ENCODE measurements at regions not wholly inside any gene's neighbourhood (a gene's known extent, or its start where the extent isn't known, plus 50 kb on each side); places are given as distances from the start of the nearest gene placed in this dataset.

DNA sequence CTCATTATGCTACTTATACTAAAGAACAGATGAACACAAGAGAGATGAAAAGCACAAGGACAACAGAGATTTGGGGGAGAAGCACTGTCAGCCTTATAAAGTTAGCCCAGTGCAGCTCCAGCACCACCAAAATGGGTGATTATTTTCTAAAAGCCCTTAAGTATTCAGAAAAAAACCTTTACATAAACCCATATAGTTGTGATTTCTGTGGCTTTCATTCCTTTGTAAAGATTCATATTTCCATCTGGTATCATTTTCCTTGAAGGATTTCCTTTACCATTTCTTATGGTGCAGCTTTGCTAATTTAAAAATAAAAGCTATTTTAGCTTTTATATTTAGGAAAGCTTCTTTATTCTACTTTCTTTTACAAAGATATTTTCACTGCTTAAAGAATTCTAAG lies 311.0 kb downstream of the TMEM167A start (continued):
- no peak for TF ChIP-seq FOXA1 (IDR thresholded peaks at IDR 0.05)
- TF ChIP-seq FOXA1 (CRISPR knock-in tag; IDR thresholded peaks at IDR 0.05), result no peak
- no peak for TF ChIP-seq MED13 (CRISPR knock-in tag; IDR thresholded peaks at IDR 0.05)
- TF ChIP-seq, protein P1, sequence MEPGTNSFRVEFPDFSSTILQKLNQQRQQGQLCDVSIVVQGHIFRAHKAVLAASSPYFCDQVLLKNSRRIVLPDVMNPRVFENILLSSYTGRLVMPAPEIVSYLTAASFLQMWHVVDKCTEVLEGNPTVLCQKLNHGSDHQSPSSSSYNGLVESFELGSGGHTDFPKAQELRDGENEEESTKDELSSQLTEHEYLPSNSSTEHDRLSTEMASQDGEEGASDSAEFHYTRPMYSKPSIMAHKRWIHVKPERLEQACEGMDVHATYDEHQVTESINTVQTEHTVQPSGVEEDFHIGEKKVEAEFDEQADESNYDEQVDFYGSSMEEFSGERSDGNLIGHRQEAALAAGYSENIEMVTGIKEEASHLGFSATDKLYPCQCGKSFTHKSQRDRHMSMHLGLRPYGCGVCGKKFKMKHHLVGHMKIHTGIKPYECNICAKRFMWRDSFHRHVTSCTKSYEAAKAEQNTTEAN (CRISPR knock-in tag; conservative IDR thresholded peaks at IDR 0.05), result no peak
- no peak for TF ChIP-seq HOXA7 (CRISPR knock-in tag; IDR thresholded peaks at IDR 0.05)
- no peak for TF ChIP-seq ZNF441 (CRISPR knock-in tag; IDR thresholded peaks at IDR 0.05; ENCODE audit: borderline replicate concordance)
- TF ChIP-seq, protein P2, sequence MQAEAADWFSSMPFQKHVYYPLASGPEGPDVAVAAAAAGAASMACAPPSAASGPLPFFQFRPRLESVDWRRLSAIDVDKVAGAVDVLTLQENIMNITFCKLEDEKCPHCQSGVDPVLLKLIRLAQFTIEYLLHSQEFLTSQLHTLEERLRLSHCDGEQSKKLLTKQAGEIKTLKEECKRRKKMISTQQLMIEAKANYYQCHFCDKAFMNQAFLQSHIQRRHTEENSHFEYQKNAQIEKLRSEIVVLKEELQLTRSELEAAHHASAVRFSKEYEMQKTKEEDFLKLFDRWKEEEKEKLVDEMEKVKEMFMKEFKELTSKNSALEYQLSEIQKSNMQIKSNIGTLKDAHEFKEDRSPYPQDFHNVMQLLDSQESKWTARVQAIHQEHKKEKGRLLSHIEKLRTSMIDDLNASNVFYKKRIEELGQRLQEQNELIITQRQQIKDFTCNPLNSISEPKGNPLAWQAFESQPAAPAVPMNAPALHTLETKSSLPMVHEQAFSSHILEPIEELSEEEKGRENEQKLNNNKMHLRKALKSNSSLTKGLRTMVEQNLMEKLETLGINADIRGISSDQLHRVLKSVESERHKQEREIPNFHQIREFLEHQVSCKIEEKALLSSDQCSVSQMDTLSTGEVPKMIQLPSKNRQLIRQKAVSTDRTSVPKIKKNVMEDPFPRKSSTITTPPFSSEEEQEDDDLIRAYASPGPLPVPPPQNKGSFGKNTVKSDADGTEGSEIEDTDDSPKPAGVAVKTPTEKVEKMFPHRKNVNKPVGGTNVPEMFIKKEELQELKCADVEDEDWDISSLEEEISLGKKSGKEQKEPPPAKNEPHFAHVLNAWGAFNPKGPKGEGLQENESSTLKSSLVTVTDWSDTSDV (CRISPR knock-in tag; IDR thresholded peaks at IDR 0.05), result no peak
- TF ChIP-seq MAF1 (CRISPR knock-in tag; IDR thresholded peaks at IDR 0.05; ENCODE audit: borderline replicate concordance), result no peak

DNA sequence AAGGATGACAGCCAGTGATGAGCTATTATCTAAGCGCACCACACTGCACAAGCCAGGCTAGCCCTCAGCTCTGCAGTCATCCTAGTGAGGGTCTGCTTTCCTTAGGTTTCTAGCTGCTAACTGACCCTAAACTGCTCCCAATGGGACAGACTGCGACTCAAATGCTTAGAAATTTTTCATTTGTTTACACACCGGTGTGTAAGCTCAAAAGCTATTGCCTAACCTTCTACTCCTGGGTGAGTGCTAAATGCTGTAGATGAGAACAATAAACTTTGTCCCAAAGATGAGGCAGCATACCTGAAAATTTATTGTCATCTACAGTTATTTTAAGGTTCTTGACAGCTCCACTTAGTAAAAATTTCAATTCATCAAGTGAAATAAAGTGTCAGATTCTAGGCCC lies 311.4 kb downstream of the TMEM167A start:
- Histone ChIP-seq H3K9ac (ENCODE audit: insufficient read depth, low read depth, low read length) (no peak overlapping the region), H3K79me2 (ENCODE audit: insufficient read depth, low read length) (no peaks in the 10 kb centered on the region), H3K4me1 (ENCODE audit: insufficient read depth, low read length) (peaks cover 11% of the 10 kb centered on the region), H3K27me3 (ENCODE audit: control insufficient read depth in 1 of 2, insufficient read depth in 2 of 2, low read length in 2 of 2) (no peaks in the 10 kb centered on the region), H3K4me3 (replicated peaks in 1 of 3; ENCODE audit: insufficient read depth in 1 of 3, low read depth in 2 of 3, low read length in 3 of 3) (no peak overlapping the region), H2AFZ (ENCODE audit: low read length) (no peak overlapping the region), H3K9me3 (ENCODE audit: low read length) (no peaks in the 10 kb centered on the region), H4K20me1 (ENCODE audit: insufficient read depth, low read length) (no peaks in the 10 kb centered on the region), H3K4me2 (ENCODE audit: low read depth, low read length) (no peak overlapping the region), H3K27ac (ENCODE audit: extremely low read length, insufficient read depth, low read length) (no peak overlapping the region), H3K36me3 (replicated peaks in 1 of 2; ENCODE audit: control insufficient read depth in 1 of 2, insufficient read depth in 2 of 2, low read length in 2 of 2) (no peaks in the 10 kb centered on the region)
- intact Hi-C loops (cut with micrococcal nuclease; ENCODE audit: unreplicated experiment) (no loop called here), in situ Hi-C loops (cut with HindIII; ENCODE audit: extremely low pct_ligation_motif_present, low pct_unique_long_range_greater_than_20kb) (no loop called here)
- 0% methylated on average over 3 of the region's 3 CpGs for WGBS (ENCODE audit: low lambda C conversion rate)
- peak; percentile 94 for ATAC-seq
- peak; percentile 49 for FAIRE-seq
- ChIA-PET CTCF (ENCODE audit: low intra/inter-chr PET ratio, low total read pairs) (no interaction called here), POLR2A (no interaction called here)
- DNase-seq (ENCODE audit: low spot score), result peak; percentile 53
- BruUV-seq (replicated peaks), result no TSS peak
- TF ChIP-seq SOX5 (CRISPR knock-in tag; IDR thresholded peaks at IDR 0.05; ENCODE audit: borderline replicate concordance) (peak; percentile 21; the same call in 1 of the 2 replicates), PPARG (CRISPR knock-in tag; conservative IDR thresholded peaks at IDR 0.05) (peak; percentile 43; the same call in 1 of the 2 replicates), ZNF3 (CRISPR knock-in tag; IDR thresholded peaks at IDR 0.05) (no peak), ATM (IDR thresholded peaks at IDR 0.05; ENCODE audit: borderline replicate concordance) (no peak), ZNF564 (CRISPR knock-in tag; IDR thresholded peaks at IDR 0.05) (no peak), TBX3 (IDR thresholded peaks at IDR 0.05; ENCODE audit: borderline replicate concordance) (no peak), CEBPB (IDR thresholded peaks at IDR 0.05; ENCODE audit: borderline replicate concordance, low read depth, low read length) (peak; percentile 81; the same call in 1 of the 2 replicates), CEBPG (CRISPR knock-in tag; IDR thresholded peaks at IDR 0.05) (peak; percentile 86), FOXA1 (IDR thresholded peaks at IDR 0.05) (no peak), FOXA1 (CRISPR knock-in tag; IDR thresholded peaks at IDR 0.05) (peak; percentile 42; the same call in 1 of the 2 replicates), ATF1 (CRISPR knock-in tag; IDR thresholded peaks at IDR 0.05) (no peak), FOXA3 (CRISPR knock-in tag; IDR thresholded peaks at IDR 0.05) (peak; percentile 57)
- TF ChIP-seq, protein P3, sequence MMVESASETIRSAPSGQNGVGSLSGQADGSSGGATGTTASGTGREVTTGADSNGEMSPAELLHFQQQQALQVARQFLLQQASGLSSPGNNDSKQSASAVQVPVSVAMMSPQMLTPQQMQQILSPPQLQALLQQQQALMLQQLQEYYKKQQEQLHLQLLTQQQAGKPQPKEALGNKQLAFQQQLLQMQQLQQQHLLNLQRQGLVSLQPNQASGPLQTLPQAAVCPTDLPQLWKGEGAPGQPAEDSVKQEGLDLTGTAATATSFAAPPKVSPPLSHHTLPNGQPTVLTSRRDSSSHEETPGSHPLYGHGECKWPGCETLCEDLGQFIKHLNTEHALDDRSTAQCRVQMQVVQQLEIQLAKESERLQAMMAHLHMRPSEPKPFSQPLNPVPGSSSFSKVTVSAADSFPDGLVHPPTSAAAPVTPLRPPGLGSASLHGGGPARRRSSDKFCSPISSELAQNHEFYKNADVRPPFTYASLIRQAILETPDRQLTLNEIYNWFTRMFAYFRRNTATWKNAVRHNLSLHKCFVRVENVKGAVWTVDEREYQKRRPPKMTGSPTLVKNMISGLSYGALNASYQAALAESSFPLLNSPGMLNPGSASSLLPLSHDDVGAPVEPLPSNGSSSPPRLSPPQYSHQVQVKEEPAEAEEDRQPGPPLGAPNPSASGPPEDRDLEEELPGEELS (CRISPR knock-in tag; IDR thresholded peaks at IDR 0.05), result peak; percentile 17; the same call in 1 of the 2 replicates
- TF ChIP-seq, protein P4, sequence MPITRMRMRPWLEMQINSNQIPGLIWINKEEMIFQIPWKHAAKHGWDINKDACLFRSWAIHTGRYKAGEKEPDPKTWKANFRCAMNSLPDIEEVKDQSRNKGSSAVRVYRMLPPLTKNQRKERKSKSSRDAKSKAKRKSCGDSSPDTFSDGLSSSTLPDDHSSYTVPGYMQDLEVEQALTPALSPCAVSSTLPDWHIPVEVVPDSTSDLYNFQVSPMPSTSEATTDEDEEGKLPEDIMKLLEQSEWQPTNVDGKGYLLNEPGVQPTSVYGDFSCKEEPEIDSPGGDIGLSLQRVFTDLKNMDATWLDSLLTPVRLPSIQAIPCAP (CRISPR knock-in tag; IDR thresholded peaks at IDR 0.05; ENCODE audit: low read depth), result no peak

Data from HepG2 (cell line).